ENCODE measurements at regions not wholly inside any gene's neighbourhood (a gene's known extent, or its start where the extent isn't known, plus 50 kb on each side); places are given as distances from the start of the nearest gene placed in this dataset.

DNA sequence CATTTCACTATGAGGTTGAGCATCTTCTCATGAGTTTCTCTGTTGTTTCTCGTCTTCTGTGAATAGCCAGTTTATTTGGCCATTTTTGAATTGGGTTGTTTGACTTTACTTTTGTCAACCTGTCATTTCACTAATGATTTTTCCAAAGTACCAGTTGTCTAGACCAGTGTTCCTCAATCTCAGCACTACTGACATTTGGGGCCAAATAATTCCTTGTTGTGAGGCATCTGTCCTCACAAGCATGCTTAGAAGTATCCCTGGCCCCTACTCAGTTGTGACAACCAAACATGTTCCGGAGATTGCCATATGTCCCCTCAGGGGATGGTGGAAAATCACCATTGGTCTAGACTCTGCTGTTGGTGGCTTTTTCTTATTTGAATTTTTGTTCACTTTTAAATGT is 87.7 kb upstream of the GNAZ start:
- no peak for DNase-seq (ENCODE audit: low read depth)
- no peak overlapping the region for H3K4me3 ChIP-seq (ENCODE audit: control insufficient read depth, low read depth, low read length)
- TF ChIP-seq, protein P1, sequence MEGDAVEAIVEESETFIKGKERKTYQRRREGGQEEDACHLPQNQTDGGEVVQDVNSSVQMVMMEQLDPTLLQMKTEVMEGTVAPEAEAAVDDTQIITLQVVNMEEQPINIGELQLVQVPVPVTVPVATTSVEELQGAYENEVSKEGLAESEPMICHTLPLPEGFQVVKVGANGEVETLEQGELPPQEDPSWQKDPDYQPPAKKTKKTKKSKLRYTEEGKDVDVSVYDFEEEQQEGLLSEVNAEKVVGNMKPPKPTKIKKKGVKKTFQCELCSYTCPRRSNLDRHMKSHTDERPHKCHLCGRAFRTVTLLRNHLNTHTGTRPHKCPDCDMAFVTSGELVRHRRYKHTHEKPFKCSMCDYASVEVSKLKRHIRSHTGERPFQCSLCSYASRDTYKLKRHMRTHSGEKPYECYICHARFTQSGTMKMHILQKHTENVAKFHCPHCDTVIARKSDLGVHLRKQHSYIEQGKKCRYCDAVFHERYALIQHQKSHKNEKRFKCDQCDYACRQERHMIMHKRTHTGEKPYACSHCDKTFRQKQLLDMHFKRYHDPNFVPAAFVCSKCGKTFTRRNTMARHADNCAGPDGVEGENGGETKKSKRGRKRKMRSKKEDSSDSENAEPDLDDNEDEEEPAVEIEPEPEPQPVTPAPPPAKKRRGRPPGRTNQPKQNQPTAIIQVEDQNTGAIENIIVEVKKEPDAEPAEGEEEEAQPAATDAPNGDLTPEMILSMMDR (IDR thresholded peaks at IDR 0.05; ENCODE audit: control insufficient read depth, insufficient read depth, low read depth, low read length, missing control alignments): no peak

DNA sequence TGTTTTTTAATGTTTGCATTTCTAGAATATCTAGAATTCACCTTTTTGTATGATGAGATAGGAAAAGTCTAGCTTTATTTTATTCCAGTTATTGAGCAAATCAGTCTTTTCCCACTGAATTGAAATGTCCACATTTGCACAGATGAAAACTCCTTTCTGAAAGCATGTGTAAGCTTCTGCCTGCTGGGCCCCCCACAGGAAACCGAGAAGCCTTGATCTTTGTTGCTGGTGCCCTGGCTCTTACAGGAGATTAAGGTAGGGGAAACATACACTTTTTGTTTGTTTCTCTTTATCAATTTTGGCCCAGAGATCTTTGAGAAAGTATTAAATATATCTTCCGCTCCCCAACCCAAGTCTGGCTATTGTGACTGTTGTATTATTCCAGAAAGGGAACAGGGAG is 87.2 kb upstream of the GNAZ start:
- TF ChIP-seq, protein P1 (IDR thresholded peaks at IDR 0.05; ENCODE audit: control insufficient read depth, insufficient read depth, low read depth, low read length, missing control alignments): no peak
- no peak overlapping the region for H3K4me3 ChIP-seq (ENCODE audit: control insufficient read depth, low read depth, low read length)
- no peak for DNase-seq (ENCODE audit: low read depth)

GRCh38 chr22:22983816-22984215 is 86.5 kb upstream of the GNAZ start:
- H3K4me3 ChIP-seq (ENCODE audit: control insufficient read depth, low read depth, low read length): no peak overlapping the region

GRCh38 chr22:22984967-22985366 is 85.4 kb upstream of the GNAZ start:
- no peak for DNase-seq (ENCODE audit: low read depth)
- H3K4me3 ChIP-seq (ENCODE audit: control insufficient read depth, low read depth, low read length): no peak overlapping the region
- TF ChIP-seq, protein P1 (IDR thresholded peaks at IDR 0.05; ENCODE audit: control insufficient read depth, insufficient read depth, low read depth, low read length, missing control alignments): no peak

More at GRCh38 chr22:22983816-22984215, 86.5 kb upstream of the GNAZ start:
- TF ChIP-seq, protein P1 (IDR thresholded peaks at IDR 0.05; ENCODE audit: control insufficient read depth, insufficient read depth, low read depth, low read length, missing control alignments): no peak
- no peak for DNase-seq (ENCODE audit: low read depth)

DNA sequence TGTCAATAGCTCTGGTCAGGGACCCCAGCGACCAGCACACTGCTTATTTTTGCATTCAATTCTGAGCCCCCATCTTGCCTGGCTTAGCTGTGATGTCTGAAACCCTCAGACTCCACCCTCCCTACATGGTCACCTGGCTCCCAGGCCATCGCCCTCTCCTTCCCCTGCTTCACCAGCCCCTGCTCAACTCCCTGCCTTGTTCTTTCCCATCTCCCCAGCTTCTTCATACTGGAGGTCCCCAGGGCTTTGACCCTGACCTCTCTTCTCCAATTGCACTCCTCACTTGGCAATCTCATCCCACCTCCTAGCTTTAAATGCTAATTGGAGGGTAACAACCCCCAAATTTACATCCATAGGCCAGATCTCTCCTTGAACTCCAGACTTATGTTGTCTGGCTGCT is 84.3 kb upstream of the GNAZ start:
- DNase-seq (ENCODE audit: low read depth): no peak
- TF ChIP-seq, protein P1 (IDR thresholded peaks at IDR 0.05; ENCODE audit: control insufficient read depth, insufficient read depth, low read depth, low read length, missing control alignments): no peak
- H3K4me3 ChIP-seq (ENCODE audit: control insufficient read depth, low read depth, low read length): no peak overlapping the region

DNA sequence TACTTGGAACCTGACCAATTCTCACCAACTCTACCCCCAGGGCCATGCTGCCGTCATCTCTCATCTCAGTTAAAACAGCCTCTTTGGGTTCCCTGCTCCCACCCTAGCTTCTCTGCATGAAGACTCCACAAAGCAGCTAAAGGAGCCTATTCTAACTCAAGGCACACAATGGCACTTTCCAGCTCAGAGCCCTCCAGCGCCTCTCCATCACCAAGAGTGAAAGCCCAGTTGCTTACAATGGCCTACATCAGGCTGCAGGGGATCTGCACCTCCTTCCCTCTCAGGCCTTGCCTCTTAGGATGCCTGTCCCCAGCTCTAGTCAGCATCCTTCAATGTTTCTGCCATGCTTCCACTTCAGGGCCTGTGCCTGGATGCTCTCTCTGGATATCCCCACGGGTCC is 83.7 kb upstream of the GNAZ start:
- H3K4me3 ChIP-seq (ENCODE audit: control insufficient read depth, low read depth, low read length): no peak overlapping the region
- TF ChIP-seq, protein P1 (IDR thresholded peaks at IDR 0.05; ENCODE audit: control insufficient read depth, insufficient read depth, low read depth, low read length, missing control alignments): no peak
- DNase-seq (ENCODE audit: low read depth): no peak

GRCh38 chr22:22988150-22988549 is 82.2 kb upstream of the GNAZ start:
- no peak for DNase-seq (ENCODE audit: low read depth)
- TF ChIP-seq, protein P1 (IDR thresholded peaks at IDR 0.05; ENCODE audit: control insufficient read depth, insufficient read depth, low read depth, low read length, missing control alignments): no peak
- H3K4me3 ChIP-seq (ENCODE audit: control insufficient read depth, low read depth, low read length): no peak overlapping the region

Measured in AG09309 (cell line).